ENCODE measurements at regions not wholly inside any gene's neighbourhood (a gene's known extent, or its start where the extent isn't known, plus 50 kb on each side); places are given as distances from the start of the nearest gene placed in this dataset.

DNA sequence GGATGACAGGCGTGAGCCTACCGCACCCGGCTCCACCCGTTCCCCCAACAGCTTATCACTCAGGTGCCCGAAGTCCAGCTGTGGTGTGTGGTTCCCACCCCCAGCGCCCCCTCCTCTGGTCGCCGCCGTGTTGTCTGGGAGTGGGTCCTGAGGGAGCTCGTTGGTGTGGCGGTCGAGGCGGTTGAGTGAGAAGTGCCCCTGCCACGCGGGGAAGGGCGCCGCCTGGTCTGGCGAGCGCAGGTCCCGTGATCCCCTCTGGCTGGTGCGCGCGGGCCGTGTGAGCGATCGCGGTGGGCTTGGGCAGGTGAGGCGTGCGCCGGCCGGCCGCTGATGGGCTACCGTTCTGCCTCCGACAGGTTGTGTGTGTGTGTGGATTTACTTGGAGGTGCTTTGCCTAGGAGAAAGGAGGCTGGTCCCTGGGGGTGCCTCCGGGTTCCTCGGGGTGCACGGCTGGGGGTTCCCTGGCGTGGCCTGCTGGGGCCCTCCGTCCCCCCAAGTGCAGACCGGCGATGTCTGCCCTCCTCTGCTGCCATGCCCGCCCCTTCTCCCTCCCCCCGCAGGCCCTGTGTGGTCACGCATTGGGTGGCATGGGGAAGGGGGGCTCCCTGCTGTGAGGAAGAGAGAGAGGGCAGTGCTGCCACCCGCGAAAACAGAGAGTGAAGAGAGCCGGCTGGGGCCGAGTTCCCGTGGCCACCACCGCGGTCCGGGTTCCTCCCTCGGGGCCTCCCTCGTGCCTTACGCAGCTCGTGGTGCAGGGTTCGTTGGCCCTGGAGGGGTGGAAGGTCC is 336.0 kb upstream of the DEFB115 start (continued):
- no peak for TF ChIP-seq PBX3 (IDR thresholded peaks at IDR 0.05; ENCODE audit: insufficient replicate concordance, low read depth, low read length)
- TF ChIP-seq WRNIP1 (IDR thresholded peaks at IDR 0.05; ENCODE audit: borderline replicate concordance, low read depth, low read length): no peak
- TF ChIP-seq MTA3 (IDR thresholded peaks at IDR 0.05; ENCODE audit: borderline replicate concordance, low read length): no peak
- TF ChIP-seq YY1 (IDR thresholded peaks at IDR 0.05; ENCODE audit: low read depth, low read length): no peak
- no peak for TF ChIP-seq BCLAF1 (IDR thresholded peaks at IDR 0.05)
- no peak for TF ChIP-seq NFIC (IDR thresholded peaks at IDR 0.05; ENCODE audit: low read depth, low read length)
- TF ChIP-seq NR2C2 (IDR thresholded peaks at IDR 0.05; ENCODE audit: borderline replicate concordance, control insufficient read depth, insufficient read length, low read depth): no peak

DNA sequence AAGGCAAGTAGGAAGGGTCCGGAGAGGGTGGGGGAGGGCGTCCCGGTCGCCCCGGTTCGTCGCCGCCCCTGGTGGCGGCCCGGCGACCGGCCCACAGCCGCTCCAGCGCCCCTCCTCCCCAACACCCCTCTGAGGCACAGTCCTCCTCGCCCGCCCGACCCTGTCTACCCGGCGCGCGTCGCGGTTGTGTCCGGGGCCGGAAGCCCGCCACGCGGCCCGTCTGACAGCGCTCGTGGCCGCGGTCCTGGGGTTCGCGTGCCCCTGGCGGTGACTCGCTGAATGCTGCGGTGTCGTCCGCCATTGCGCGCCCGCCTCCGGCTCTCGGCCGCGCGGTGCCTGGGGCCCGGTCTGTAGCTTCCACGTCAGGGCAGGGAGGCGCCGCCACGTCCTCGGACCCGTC is 335.3 kb upstream of the DEFB115 start:
- H4K20me1 ChIP-seq (ENCODE audit: control insufficient read depth, insufficient read depth): no peaks in the 10 kb centered on the region
- SMC1A ChIA-PET (ENCODE audit: uncharacterized antibody, unreplicated experiment): no interaction called here
- BruUV-seq (replicated peaks): no TSS peak
- 73% methylated on average over 34 of the region's 55 CpGs for WGBS (ENCODE audit: insufficient coverage, insufficient replicate concordance, low lambda C conversion rate, missing lambda C conversion rate)
- H3K79me2 ChIP-seq (ENCODE audit: control insufficient read depth, insufficient read depth, low read length): no peaks in the 10 kb centered on the region
- no peak overlapping the region for H3K27ac ChIP-seq (ENCODE audit: control insufficient read depth, insufficient read depth)
- no peak for TF ChIP-seq RELA (IDR thresholded peaks at IDR 0.05; ENCODE audit: borderline replicate concordance, partially characterized antibody)
- TF ChIP-seq E4F1 (IDR thresholded peaks at IDR 0.05; ENCODE audit: borderline replicate concordance, partially characterized antibody): no peak
- ATAC-seq (no peak), FAIRE-seq (no peak), DNase-seq (ENCODE audit: low read depth, low spot score) (no peak)
- in situ Hi-C loops (cut with MboI) (no loop called here), intact Hi-C loops (cut with micrococcal nuclease; ENCODE audit: unreplicated experiment) (no loop called here)
- H3K4me3 ChIP-seq: no peak overlapping the region
- no peak overlapping the region for H2AFZ ChIP-seq (ENCODE audit: control insufficient read depth, low read depth, low read length)
- CTCF ChIA-PET: no interaction called here
- H3K4me2 ChIP-seq (ENCODE audit: control insufficient read depth, insufficient read depth): no peak overlapping the region
- POLR2A ChIA-PET: no interaction called here
- no peaks in the 10 kb centered on the region for H3K27me3 ChIP-seq (replicated peaks in 1 of 2; ENCODE audit: control insufficient read depth in 2 of 2, insufficient read depth in 2 of 2, low read length in 1 of 2)
- RAD21 ChIA-PET (ENCODE audit: unreplicated experiment): no interaction called here
- no peaks in the 10 kb centered on the region for H3K4me1 ChIP-seq (ENCODE audit: control insufficient read depth, insufficient read depth, low read length)
- no peak overlapping the region for H3K9ac ChIP-seq (ENCODE audit: control insufficient read depth, insufficient read depth, low read length)
- H3K36me3 ChIP-seq (ENCODE audit: control insufficient read depth in 2 of 2, insufficient read depth in 2 of 2, low read length in 1 of 2): no peaks in the 10 kb centered on the region
- no peaks in the 10 kb centered on the region; the same call in 2 of the 3 replicates for H3K9me3 ChIP-seq (replicated peaks; ENCODE audit: control insufficient read depth, insufficient read depth, low read length)

Data from GM12878 (cell line).